ENCODE measurements at regions not wholly inside any gene's neighbourhood (a gene's known extent, or its start where the extent isn't known, plus 50 kb on each side); places are given as distances from the start of the nearest gene placed in this dataset.

- no peak for TF ChIP-seq RARB (CRISPR knock-in tag; IDR thresholded peaks at IDR 0.05)
- TF ChIP-seq CREB5 (CRISPR knock-in tag; IDR thresholded peaks at IDR 0.05; ENCODE audit: low read depth), result no peak
- no peak for TF ChIP-seq POU6F1 (CRISPR knock-in tag; IDR thresholded peaks at IDR 0.05; ENCODE audit: borderline replicate concordance, low read depth)
- no peak for TF ChIP-seq ARNTL (CRISPR knock-in tag; IDR thresholded peaks at IDR 0.05; ENCODE audit: borderline replicate concordance, low read depth)
- TF ChIP-seq TCF4 (CRISPR knock-in tag; IDR thresholded peaks at IDR 0.05; ENCODE audit: borderline replicate concordance), result no peak
- no peak for TF ChIP-seq ZNF565 (CRISPR knock-in tag; conservative IDR thresholded peaks at IDR 0.05; ENCODE audit: low read depth)
- TF ChIP-seq TOX (CRISPR knock-in tag; IDR thresholded peaks at IDR 0.05; ENCODE audit: borderline replicate concordance), result no peak
- no peak for TF ChIP-seq PATZ1 (CRISPR knock-in tag; IDR thresholded peaks at IDR 0.05; ENCODE audit: borderline replicate concordance)
- no peak for TF ChIP-seq PPARA (CRISPR knock-in tag; IDR thresholded peaks at IDR 0.05; ENCODE audit: borderline replicate concordance)
- TF ChIP-seq ZFP30 (CRISPR knock-in tag; IDR thresholded peaks at IDR 0.05), result no peak
These were observed 132.3 kb upstream of the MCTP2 start for GRCh38 chr15:94098921-94099573.
